ENCODE measurements at regions not wholly inside any gene's neighbourhood (a gene's known extent, or its start where the extent isn't known, plus 50 kb on each side); places are given as distances from the start of the nearest gene placed in this dataset.
A peak's percentile ranks its signal among the peaks of the same experiment; 100 is the strongest.
"Not testable (repeated sequence)": the region's sequence is repeated elsewhere in the genome, so short reads cannot be mapped to it uniquely, and the experiment has no call there.

DNA sequence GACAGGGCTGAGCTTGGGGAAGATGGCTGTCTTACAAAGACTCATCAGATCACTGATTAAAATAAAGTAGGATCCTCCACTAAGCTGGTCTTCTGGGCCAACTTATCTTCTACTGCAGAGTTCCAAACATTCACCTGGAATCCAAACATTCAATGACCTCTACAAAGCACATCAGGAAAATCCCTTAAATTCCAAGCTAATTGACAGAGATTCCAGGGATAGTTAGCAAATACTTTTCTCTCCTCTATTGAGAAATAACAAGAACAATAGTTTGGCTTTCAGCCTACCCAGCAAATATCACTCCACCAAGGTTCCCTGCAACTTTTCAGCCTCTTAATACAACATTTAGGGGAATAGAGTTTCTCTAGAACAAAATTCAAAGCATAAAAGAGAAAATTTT, 140.6 kb upstream of the LIFR start (continued):
- TF ChIP-seq SOX13 (IDR thresholded peaks at IDR 0.05) (no peak), SOX13 (CRISPR knock-in tag; conservative IDR thresholded peaks at IDR 0.05 in 1 of 2, IDR thresholded peaks at IDR 0.05 in 1 of 2) (peak in 1 of 2 experiments; percentile 75; a peak in 2 of 4 replicates), MEIS1 (CRISPR knock-in tag; IDR thresholded peaks at IDR 0.05; ENCODE audit: borderline replicate concordance) (no peak), PAF1 (CRISPR knock-in tag; IDR thresholded peaks at IDR 0.05) (no peak), MIER2 (CRISPR knock-in tag; IDR thresholded peaks at IDR 0.05) (no peak), ZBTB1 (CRISPR knock-in tag; IDR thresholded peaks at IDR 0.05; ENCODE audit: borderline replicate concordance) (no peak), ZMYM3 (CRISPR knock-in tag; IDR thresholded peaks at IDR 0.05) (no peak), ZNF446 (CRISPR knock-in tag; IDR thresholded peaks at IDR 0.05) (no peak), MTF1 (CRISPR knock-in tag; IDR thresholded peaks at IDR 0.05) (no peak), MBD4 (IDR thresholded peaks at IDR 0.05; ENCODE audit: borderline replicate concordance, low read length) (no peak)
- TF ChIP-seq, protein P1, sequence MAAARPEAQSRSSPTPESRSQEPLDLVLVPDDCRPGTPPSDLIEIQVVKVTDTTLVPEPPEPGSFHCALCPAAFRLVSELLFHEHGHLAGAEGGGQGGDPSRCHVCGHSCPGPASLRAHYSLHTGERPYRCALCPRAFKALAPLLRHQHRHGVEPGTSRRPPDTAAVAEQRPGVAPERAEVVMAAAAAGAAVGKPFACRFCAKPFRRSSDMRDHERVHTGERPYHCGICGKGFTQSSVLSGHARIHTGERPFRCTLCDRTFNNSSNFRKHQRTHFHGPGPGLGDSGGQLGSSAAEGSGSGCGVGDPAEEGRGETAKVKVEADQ (CRISPR knock-in tag; IDR thresholded peaks at IDR 0.05; ENCODE audit: borderline replicate concordance), result no peak

DNA sequence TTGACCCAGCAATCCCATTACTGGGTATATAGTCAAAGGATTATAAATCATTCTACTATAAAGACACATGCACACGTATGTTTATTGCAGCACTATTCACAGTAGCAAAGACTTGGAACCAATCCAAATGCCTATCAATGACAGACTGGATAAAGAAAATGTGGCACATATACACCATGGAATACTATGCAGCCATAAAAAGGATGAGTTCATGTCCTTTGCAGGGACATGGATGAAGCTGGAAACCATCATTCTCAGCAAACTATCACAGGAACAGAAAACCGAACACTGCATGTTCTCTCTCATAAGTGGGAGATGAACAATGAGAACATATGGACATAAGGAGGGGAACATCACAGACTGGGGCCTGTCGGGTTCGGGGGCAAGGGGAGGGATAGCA, 140.3 kb upstream of the OSMR start:
- H3K4me3 ChIP-seq (replicated peaks in 1 of 3; ENCODE audit: insufficient read depth in 1 of 3, low read depth in 2 of 3, low read length in 3 of 3); in situ Hi-C loops (cut with HindIII; ENCODE audit: extremely low pct_ligation_motif_present, low pct_unique_long_range_greater_than_20kb); H3K27ac ChIP-seq (ENCODE audit: extremely low read length, insufficient read depth, low read length); H3K4me2 ChIP-seq (ENCODE audit: low read depth, low read length); H3K4me1 ChIP-seq (ENCODE audit: insufficient read depth, low read length); POLR2A ChIA-PET; FAIRE-seq; intact Hi-C loops (cut with micrococcal nuclease; ENCODE audit: unreplicated experiment); DNase-seq (ENCODE audit: low spot score); H3K9ac ChIP-seq (ENCODE audit: insufficient read depth, low read depth, low read length); H3K79me2 ChIP-seq (ENCODE audit: insufficient read depth, low read length); H3K27me3 ChIP-seq (ENCODE audit: control insufficient read depth in 1 of 2, insufficient read depth in 2 of 2, low read length in 2 of 2); BruUV-seq (replicated peaks); H2AFZ ChIP-seq (ENCODE audit: low read length); H4K20me1 ChIP-seq (ENCODE audit: insufficient read depth, low read length); ATAC-seq; H3K9me3 ChIP-seq (ENCODE audit: low read length); H3K36me3 ChIP-seq (replicated peaks in 1 of 2; ENCODE audit: control insufficient read depth in 1 of 2, insufficient read depth in 2 of 2, low read length in 2 of 2); CTCF ChIA-PET (ENCODE audit: low intra/inter-chr PET ratio, low total read pairs): not testable (repeated sequence)
- WGBS (ENCODE audit: low lambda C conversion rate), result 17% methylated on average over 4 of the region's 4 CpGs
